ENCODE measurements at regions not wholly inside any gene's neighbourhood (a gene's known extent, or its start where the extent isn't known, plus 50 kb on each side); places are given as distances from the start of the nearest gene placed in this dataset.

DNA sequence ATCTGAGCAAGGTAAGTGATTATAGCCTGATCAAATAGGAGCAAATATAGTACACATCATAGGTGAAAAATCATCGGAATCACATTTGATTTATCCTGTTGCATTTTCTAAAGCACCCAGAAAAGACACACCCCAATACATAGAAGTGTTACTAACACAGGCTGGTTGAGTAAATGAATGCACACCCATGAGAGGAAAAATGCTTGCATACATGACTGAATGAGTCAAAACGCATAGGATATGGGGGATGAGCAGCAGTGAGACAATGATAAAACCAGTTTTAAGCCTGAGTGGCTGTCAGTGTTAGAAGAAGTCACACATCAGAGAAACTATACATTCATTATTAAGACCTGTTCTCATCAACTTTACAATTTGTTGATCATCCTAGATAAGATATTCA lies 449.6 kb upstream of the CDH20 start:
- Histone ChIP-seq H3K36me3 (ENCODE audit: insufficient read depth, low read length) (no peaks in the 10 kb centered on the region), H3K9me3 (ENCODE audit: low read length) (no peaks in the 10 kb centered on the region), H3K27ac (ENCODE audit: low read depth, low read length, poor library complexity, severe bottlenecking) (no peak overlapping the region), H3K9me2 (ENCODE audit: insufficient read depth, low read length) (no peaks in the 10 kb centered on the region), H4K20me1 (ENCODE audit: insufficient read depth, low read length) (no peaks in the 10 kb centered on the region), H3K4me3 (ENCODE audit: low read depth, low read length, poor library complexity, severe bottlenecking) (no peak overlapping the region), H3K4me2 (ENCODE audit: low read length) (no peak overlapping the region), H3K4me1 (ENCODE audit: insufficient read depth, low read length, poor library complexity, severe bottlenecking) (peaks cover 39% of the 10 kb centered on the region), H3K79me2 (ENCODE audit: insufficient read depth, low read depth, low read length) (no peaks in the 10 kb centered on the region), H2AFZ (ENCODE audit: low read length) (no peak overlapping the region)
- intact Hi-C loops (cut with micrococcal nuclease; ENCODE audit: unreplicated experiment): no loop called here
- ChIA-PET CTCF (ENCODE audit: unreplicated experiment) (no interaction called here), POLR2A (interaction anchor here (1.6 kb wide), 1 partner anchor 11 kb away, joined by 6 read pairs; no protein-coding TSS in a partner anchor)
- BruUV-seq (replicated peaks): no TSS peak
- TF ChIP-seq, protein P1, sequence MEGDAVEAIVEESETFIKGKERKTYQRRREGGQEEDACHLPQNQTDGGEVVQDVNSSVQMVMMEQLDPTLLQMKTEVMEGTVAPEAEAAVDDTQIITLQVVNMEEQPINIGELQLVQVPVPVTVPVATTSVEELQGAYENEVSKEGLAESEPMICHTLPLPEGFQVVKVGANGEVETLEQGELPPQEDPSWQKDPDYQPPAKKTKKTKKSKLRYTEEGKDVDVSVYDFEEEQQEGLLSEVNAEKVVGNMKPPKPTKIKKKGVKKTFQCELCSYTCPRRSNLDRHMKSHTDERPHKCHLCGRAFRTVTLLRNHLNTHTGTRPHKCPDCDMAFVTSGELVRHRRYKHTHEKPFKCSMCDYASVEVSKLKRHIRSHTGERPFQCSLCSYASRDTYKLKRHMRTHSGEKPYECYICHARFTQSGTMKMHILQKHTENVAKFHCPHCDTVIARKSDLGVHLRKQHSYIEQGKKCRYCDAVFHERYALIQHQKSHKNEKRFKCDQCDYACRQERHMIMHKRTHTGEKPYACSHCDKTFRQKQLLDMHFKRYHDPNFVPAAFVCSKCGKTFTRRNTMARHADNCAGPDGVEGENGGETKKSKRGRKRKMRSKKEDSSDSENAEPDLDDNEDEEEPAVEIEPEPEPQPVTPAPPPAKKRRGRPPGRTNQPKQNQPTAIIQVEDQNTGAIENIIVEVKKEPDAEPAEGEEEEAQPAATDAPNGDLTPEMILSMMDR (conservative IDR thresholded peaks at IDR 0.05; ENCODE audit: low read length): no peak
- no peak for TF ChIP-seq EZH2phosphoT487 (IDR thresholded peaks at IDR 0.05; ENCODE audit: borderline replicate concordance, low read depth, low read length)
- no peak for DNase-seq (ENCODE audit: low spot score)

DNA sequence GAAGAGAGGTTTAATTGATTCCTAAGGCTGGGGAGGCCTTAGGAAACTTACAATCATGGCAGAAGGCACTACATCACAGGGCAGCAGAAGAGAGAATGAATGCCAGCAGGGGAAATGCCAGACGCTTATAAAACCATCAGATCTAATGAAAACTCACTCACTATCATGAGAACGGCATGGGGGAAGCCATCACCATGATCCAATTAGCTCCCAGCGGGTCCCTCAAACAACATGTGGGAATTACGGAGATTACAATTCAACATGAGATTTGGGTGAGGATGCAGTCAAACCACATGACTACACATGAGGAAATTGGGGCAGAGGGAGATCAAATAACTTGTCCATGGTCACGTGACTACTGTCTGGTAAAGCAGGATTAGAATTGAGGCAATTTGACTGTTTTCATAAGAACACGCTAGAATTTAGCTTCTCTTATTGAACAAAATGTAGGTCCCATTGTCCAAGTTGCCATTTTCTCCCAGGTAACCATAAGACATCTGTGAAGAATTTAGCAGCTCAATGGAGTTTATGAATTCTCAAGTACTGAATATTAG lies 445.1 kb upstream of the CDH20 start:
- Histone ChIP-seq H3K27ac (ENCODE audit: low read depth, low read length, poor library complexity, severe bottlenecking) (no peak overlapping the region), H2AFZ (ENCODE audit: low read length) (no peak overlapping the region), H3K4me2 (ENCODE audit: low read length) (no peak overlapping the region), H3K9me2 (ENCODE audit: insufficient read depth, low read length) (no peaks in the 10 kb centered on the region), H3K4me1 (ENCODE audit: insufficient read depth, low read length, poor library complexity, severe bottlenecking) (no peaks in the 10 kb centered on the region), H3K4me3 (ENCODE audit: low read depth, low read length, poor library complexity, severe bottlenecking) (no peak overlapping the region), H3K79me2 (ENCODE audit: insufficient read depth, low read depth, low read length) (no peaks in the 10 kb centered on the region), H3K36me3 (ENCODE audit: insufficient read depth, low read length) (no peaks in the 10 kb centered on the region), H4K20me1 (ENCODE audit: insufficient read depth, low read length) (no peaks in the 10 kb centered on the region), H3K9me3 (ENCODE audit: low read length) (no peaks in the 10 kb centered on the region)
- no peak for TF ChIP-seq EZH2phosphoT487 (IDR thresholded peaks at IDR 0.05; ENCODE audit: borderline replicate concordance, low read depth, low read length)
- TF ChIP-seq, protein P1 (conservative IDR thresholded peaks at IDR 0.05; ENCODE audit: low read length): no peak
- DNase-seq (ENCODE audit: low spot score): no peak
- BruUV-seq (replicated peaks): no TSS peak
- CTCF ChIA-PET (ENCODE audit: unreplicated experiment): no interaction called here
- intact Hi-C loops (cut with micrococcal nuclease; ENCODE audit: unreplicated experiment): no loop called here
- POLR2A ChIA-PET: interaction anchor here (1.1 to 1.3 kb wide), 2 partner anchors 9 to 10 kb away, joined by 5 read pairs; no protein-coding TSS in a partner anchor

DNA sequence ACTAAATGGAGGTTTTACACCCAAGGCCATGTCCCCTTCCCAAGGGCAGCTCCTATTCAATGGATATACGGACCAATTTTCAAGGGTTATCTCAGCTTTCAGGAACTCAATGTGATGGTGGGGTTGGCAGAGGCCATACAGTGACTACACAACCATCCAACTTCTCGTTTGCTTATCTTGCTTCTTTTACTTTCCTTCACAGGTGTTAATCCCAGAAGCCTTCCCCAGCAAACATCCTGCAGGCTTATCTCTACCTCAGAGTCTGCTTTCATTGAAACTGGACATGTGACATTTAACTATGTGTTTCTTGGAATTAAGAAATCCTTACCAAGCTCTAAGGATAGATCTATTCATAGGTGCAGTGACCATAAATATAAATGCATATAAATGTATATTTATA lies 443.8 kb upstream of the CDH20 start:
- Histone ChIP-seq H3K4me2 (ENCODE audit: low read length) (no peak overlapping the region), H3K27ac (ENCODE audit: low read depth, low read length, poor library complexity, severe bottlenecking) (no peak overlapping the region), H4K20me1 (ENCODE audit: insufficient read depth, low read length) (no peaks in the 10 kb centered on the region), H3K4me3 (ENCODE audit: low read depth, low read length, poor library complexity, severe bottlenecking) (no peak overlapping the region), H3K9me2 (ENCODE audit: insufficient read depth, low read length) (no peaks in the 10 kb centered on the region), H3K36me3 (ENCODE audit: insufficient read depth, low read length) (no peaks in the 10 kb centered on the region), H2AFZ (ENCODE audit: low read length) (no peak overlapping the region), H3K79me2 (ENCODE audit: insufficient read depth, low read depth, low read length) (no peaks in the 10 kb centered on the region), H3K4me1 (ENCODE audit: insufficient read depth, low read length, poor library complexity, severe bottlenecking) (no peaks in the 10 kb centered on the region), H3K9me3 (ENCODE audit: low read length) (no peaks in the 10 kb centered on the region)
- CTCF ChIA-PET (ENCODE audit: unreplicated experiment): no interaction called here
- no peak for DNase-seq (ENCODE audit: low spot score)
- TF ChIP-seq, protein P1 (conservative IDR thresholded peaks at IDR 0.05; ENCODE audit: low read length): no peak
- BruUV-seq (replicated peaks): no TSS peak
- intact Hi-C loops (cut with micrococcal nuclease; ENCODE audit: unreplicated experiment): no loop called here
- POLR2A ChIA-PET: interaction anchor here (1.1 kb wide), 1 partner anchor 11 kb away, joined by 5 read pairs; no protein-coding TSS in a partner anchor

Measured in OCI-LY7 (cell line).